SIG-M5 treated with dmso at 0.1 percent for 504 hours (cell line): ENCODE measurements at regions not wholly inside any gene's neighbourhood (a gene's known extent, or its start where the extent isn't known, plus 50 kb on each side); places are given as distances from the start of the nearest gene placed in this dataset.
"Not testable (repeated sequence)": the region's sequence is repeated elsewhere in the genome, so short reads cannot be mapped to it uniquely, and the experiment has no call there.

ENCODE experiments used
- DNase-seq: peaks from one replicate; lab custom pipeline; 2025; ENCODE audit not compliant: unreplicated experiment; lab: John Stamatoyannopoulos, UW

GRCh38 chr12:85626784-85627171, 209.4 kb downstream of the RASSF9 start:
- DNase-seq: no peak

- DNase-seq: no peak
Observed at GRCh38 chr12:85627584-85627983, 208.6 kb downstream of the RASSF9 start.

DNA sequence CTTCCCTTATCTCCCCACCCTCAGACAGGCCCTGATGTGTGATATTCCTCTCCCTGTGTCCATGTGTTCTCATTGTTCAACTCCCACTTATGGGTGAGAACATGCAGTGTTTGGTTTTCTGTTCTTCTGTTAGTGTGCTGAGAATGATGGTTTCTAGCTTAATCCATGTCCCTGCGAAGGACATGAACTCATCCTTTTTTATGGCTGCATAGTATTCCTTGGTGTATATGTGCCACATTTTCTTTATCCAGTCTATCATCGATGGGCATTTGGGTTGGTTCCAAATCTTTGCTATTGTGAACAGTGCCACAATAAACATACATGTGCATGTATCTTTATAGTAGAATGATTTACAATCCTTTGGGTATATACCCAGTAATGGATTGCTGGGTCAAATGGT, 207.6 kb downstream of the RASSF9 start:
- not testable (repeated sequence) for DNase-seq

GRCh38 chr12:85630851-85631250, 205.4 kb downstream of the RASSF9 start:
- DNase-seq: no peak

- DNase-seq: no peak
Observed at GRCh38 chr12:85632390-85632789, 203.8 kb downstream of the RASSF9 start.

DNA sequence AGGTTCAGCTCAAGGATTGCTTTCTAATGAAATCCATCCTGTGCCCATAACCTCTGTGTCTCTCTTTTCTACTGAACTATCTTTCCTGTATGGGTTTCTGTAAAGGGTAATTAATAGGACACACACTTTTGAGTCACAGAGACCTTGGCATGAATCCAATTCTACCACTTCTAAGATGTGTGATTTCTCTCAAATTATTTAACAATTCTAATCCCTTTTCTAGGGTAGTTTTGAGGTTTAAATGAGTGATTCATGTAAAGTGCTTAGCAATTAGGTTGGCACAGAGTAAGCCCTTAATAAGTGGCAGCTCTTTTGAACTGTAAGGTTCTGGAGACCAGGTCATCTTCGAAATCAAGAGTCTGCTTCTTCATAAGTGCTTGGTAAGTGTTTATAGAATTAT, 202.7 kb downstream of the RASSF9 start:
- no peak for DNase-seq

- DNase-seq: no peak
Observed at GRCh38 chr12:85639834-85640233, 196.4 kb downstream of the RASSF9 start.

GRCh38 chr12:85641796-85642195, 194.4 kb downstream of the RASSF9 start:
- no peak for DNase-seq

GRCh38 chr12:85642288-85642687, 193.9 kb downstream of the RASSF9 start:
- no peak for DNase-seq

DNA sequence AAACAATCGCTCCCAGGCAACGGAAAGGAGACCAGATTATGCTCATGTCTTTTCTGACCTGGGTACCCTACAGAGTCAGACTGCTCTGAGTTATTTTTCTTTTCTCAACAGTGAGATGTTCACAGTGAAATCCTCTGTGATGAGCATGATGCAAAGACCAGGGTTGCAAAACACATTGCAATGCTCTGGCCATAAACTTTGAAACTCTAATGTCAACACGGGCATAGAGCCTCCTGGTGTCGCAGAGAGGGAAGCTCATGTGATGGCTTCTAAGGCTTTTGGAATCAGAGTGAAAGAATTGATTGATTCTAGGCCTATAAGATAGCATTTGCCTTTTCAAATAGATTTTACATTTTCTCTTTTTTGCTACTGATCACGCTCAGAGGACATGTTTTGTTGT, 193.4 kb downstream of the RASSF9 start:
- peak; percentile 26 for DNase-seq

DNA sequence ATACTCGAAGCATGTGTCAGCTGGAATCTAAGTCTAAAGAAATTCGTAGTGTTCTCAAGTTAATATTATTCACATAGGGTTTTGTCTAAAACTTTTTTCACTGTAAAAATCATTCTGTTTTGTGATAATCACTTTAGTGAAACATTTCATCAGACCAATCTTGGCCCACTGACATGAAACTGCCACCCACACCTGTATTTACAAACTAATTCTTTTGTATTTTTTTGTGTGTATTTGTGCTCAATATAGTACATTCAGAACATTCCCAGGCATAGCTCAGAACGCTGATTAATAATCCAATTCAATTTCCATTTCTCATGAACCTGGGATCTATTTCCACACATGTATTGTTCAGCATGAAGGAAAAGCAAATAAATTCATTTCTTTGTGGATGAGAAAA, 191.7 kb downstream of the RASSF9 start:
- DNase-seq: no peak

DNA sequence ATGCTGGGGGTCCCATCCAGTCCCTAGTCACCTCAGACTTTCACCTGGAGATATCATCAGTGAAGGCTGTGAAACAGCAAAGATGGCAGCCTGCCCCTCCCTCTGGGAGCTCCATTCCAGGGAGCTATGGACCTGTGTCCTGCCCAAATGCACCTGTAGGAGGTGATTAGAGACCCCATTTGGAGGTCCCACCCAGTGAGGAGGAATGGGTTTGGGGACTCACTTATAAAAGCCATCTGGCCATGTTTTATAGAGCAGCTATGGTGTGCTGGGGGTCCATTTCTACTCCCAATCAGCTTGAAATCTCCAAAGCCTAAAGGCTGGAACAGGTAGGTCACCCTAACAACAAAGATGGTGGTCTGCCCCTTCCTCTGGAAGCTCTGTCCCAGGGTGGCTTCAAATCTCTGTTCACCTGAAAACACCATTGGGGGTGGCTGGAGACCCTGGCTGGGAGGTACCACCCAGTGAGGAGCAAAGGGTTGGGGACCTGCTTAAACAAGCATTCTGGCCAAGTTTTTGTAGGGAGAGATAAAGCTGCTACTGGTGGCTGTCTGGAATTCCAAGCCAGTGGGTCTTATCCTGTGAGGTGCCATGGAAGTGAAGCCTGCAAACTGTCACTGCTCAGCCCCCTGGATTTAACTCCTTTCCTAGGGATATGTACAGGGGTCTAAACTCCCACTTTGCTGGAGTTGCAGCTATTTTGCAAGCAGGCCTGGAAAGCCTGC, 182.3 kb downstream of the RASSF9 start:
- DNase-seq: no peak

- DNase-seq: no peak
Observed at GRCh38 chr12:85654456-85654840, 181.8 kb downstream of the RASSF9 start.

- DNase-seq: no peak
Observed at GRCh38 chr12:85656561-85656960, 179.6 kb downstream of the RASSF9 start.

DNA sequence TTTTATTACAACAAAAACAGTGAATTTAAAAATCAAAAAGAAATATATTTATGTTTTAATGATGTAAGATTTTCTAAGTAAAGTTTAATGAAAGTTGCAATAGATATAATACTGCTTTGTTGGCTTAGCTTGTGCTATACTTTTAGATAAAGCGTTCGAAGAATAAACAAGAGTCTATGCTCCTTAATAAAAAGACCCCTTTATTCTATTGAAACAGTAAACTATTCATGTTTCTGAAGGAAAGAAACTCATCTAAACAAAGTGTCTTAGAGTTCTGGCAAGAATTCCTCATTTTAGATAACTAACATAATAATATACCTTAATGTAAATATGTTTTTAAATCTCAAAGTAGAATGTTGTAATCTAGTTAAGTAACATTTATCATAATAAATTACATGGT, 179.0 kb downstream of the RASSF9 start:
- no peak for DNase-seq

DNA sequence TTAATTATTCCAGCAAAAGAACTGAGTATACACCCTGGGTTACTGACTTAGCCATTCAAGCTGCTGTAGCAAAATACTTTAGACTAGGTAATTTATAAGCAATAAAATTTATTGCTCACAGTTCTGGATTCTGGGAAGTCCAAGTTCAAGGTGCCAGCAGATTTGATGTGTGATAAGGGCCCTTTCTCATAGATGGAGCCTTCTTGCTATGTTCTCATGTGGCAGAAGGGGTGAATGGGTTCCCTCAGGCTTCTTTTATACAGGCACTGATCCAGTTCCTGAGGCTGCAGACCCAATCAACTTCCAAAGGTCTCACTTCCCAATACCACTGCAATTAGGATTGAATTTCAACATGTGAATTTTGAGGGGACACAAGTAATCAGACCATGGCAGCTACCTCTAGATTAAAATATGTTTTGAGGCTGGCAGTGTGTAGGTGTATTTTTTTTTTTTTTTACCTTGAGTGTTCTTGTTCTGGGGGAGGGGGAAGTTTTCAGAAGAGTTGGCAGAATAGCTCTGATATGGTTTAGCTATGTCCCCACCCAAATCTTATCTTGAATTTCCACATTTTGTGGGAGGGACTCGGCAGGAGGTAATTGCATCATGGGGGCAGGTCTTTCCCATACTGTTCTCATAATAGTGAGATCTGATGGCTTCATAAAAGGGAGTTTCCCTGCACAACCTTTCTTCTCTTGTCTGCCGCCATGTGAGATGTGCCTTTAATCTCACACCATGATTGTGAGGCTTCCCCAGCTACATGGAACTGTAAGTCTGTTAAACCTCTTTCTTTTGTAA, 178.2 kb downstream of the RASSF9 start:
- DNase-seq: no peak

DNA sequence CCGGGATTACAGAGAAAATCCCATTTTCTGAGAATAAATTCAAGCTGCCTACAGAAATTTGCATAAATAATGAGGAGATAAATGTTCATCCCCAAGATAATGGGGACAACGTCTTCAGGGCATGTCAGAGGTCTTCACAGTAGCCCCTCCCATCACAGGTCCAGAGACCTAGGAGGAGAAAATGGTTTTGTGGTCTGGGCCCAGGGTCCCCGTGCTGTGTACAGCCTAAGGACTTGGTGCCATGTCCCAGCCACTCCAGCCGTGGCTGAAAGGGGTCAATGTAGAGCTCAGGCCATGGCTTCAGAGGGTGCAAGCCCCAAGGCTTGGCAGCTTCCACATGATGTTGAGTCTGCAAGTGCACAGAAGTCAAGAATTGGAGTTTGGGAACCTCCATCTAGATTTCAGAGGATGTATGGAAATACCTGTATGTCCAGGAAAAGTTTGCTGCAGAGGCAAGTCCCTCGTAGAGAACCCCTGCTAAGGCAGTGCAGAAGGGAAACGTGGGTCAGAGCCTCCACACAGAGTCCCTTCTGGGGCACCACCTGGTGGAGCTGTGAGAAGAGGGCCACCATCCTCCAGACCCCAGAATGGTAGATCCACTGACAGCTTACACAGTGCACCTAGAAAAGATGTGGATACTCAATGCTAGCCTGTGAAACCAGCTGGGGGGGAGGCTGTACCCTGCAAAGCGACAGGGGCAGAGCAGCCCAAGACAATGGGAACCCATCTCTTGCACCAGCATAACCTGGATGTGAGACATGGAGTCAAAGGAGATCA, 176.3 kb downstream of the RASSF9 start:
- DNase-seq: no peak

- no peak for DNase-seq
Observed at GRCh38 chr12:85661461-85662206, 174.6 kb downstream of the RASSF9 start.

GRCh38 chr12:85662207-85662602, 174.0 kb downstream of the RASSF9 start:
- no peak for DNase-seq

DNA sequence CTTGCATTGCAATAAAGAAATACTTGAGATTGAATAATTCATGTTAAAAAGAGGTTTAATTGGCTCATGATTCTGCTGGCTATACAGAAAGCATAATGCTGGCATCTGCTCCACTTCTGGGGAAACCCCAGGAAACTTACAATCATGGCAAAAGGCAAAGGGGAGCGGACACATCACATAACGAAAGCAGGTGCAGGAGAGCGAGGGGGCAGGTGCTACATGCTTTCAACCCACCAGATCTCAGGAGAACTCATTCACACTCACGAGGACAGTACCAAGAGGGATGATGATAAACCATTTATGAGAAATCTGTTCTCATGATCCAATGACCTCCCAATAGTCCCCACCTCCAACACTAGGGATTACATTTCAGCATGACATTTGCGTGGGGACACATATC, 172.6 kb downstream of the RASSF9 start:
- no peak for DNase-seq

DNA sequence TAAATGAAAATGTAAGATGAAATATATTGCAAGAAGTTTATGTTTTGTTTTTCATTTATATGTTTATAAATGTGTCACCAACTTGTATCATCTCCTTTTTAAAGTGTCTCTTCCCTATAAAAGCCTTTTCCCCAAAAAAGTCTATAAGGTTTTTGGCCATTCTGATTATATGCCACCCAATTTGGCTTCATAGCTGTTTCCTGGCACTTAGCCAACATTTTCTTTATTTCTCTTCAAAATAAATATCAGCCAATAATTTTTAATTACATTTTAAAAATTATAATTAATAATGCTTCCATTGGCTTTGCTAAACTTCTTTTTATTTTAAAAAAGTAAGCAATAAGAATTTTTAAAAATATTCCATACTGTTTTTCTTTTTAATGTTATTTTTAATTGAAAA, 171.8 kb downstream of the RASSF9 start:
- DNase-seq: no peak
